K562 (cell line): ENCODE measurements at regions not wholly inside any gene's neighbourhood (a gene's known extent, or its start where the extent isn't known, plus 50 kb on each side); places are given as distances from the start of the nearest gene placed in this dataset.

Experiments
- BCOR ChIP-seq: fragments of 450-650 bp; IDR thresholded peaks from 2 replicates; pipeline ENCODE4 v1.6.1; 2016
- CXXC5 ChIP-seq: fragments of 250-450 bp; sonication (Bioruptor Pico); IDR thresholded peaks from 2 replicates; pipeline ENCODE4 v1.8.0; 2022; ENCODE audit warnings: inconsistent platforms, mild to moderate bottlenecking, moderate library complexity
- ELF1 ChIP-seq: fragments of 200-800 bp; sonication (Bioruptor generic); IDR thresholded peaks from 2 replicates; pipeline ENCODE4 v1.6.1; 2016; ENCODE audit warnings: missing genetic modification characterization, missing compliant biosample characterization
- ELK3 ChIP-seq: fragments of 450-650 bp; formaldehyde crosslinking; IDR thresholded peaks from 2 replicates; pipeline ENCODE4 v1.4.0; 2020; ENCODE audit warnings: mild to moderate bottlenecking
- HBP1 ChIP-seq: fragments of 450-650 bp; formaldehyde crosslinking; IDR thresholded peaks from 2 replicates; pipeline ENCODE4 v1.4.0; 2022; ENCODE audit warnings: missing genetic modification characterization
- HSF4 ChIP-seq: fragments of 250-450 bp; sonication (Bioruptor Pico); IDR thresholded peaks from 2 replicates; pipeline ENCODE4 v2.1.2; 2022; ENCODE audit warnings: mild to moderate bottlenecking, moderate library complexity, borderline replicate concordance
- JUN ChIP-seq, 2 experiments: sonication (generic) in 1 of 2; formaldehyde crosslinking in 1 of 2; IDR thresholded peaks; 2 replicates each; pipeline versions ENCODE4 v1.6.1 to v1.8.0; 2012 to 2022; ENCODE audit warnings: borderline replicate concordance in 2 of 2, mild to moderate bottlenecking in 2 of 2, improper control_type of control experiment in 1 of 2, low read depth in 1 of 2, low read length in 1 of 2, missing genetic modification reagents in 1 of 2
- KAT2B ChIP-seq: IDR thresholded peaks from one replicate; pipeline ENCODE4 v1.6.1; 2012; ENCODE audit warnings: low read depth, mild to moderate bottlenecking, control low read depth, inconsistent platforms, low read length, moderate library complexity
- KAT7 ChIP-seq: sonication (generic); formaldehyde crosslinking; IDR thresholded peaks from 2 replicates; pipeline ENCODE4 v1.8.0; 2022; ENCODE audit warnings: missing genetic modification reagents, mild to moderate bottlenecking, borderline replicate concordance
- MCM5 ChIP-seq: fragments of 450-650 bp; IDR thresholded peaks from 2 replicates; pipeline ENCODE4 v1.6.1; 2016; ENCODE audit warnings: low read depth
- NFATC3 ChIP-seq: fragments of 450-650 bp; IDR thresholded peaks from 2 replicates; pipeline ENCODE4 v1.6.1; 2017; ENCODE audit warnings: mild to moderate bottlenecking
- NRF1 ChIP-seq, 2 experiments: fragments of 450-650 bp; IDR thresholded peaks in 1 of 2; conservative IDR thresholded peaks in 1 of 2; 2 replicates each; pipeline ENCODE4 v1.6.1; 2014; ENCODE audit warnings: mild to moderate bottlenecking in 2 of 2
- PRDM10 ChIP-seq: fragments of 450-650 bp; IDR thresholded peaks from 2 replicates; pipeline ENCODE4 v1.6.1; 2018; ENCODE audit not compliant: partially characterized antibody
- RAD21 ChIP-seq, 2 experiments: fragments of 250-450 bp in 1 of 2; fragments of 450-650 bp in 1 of 2; sonication (Bioruptor Pico) in 1 of 2; formaldehyde crosslinking in 1 of 2; IDR thresholded peaks in 1 of 2; conservative IDR thresholded peaks in 1 of 2; 2 replicates each; pipeline versions ENCODE4 v1.4.0 to v1.8.0; 2020 to 2022; ENCODE audit warnings: mild to moderate bottlenecking in 2 of 2, moderate library complexity in 1 of 2
- RCOR1 ChIP-seq, 2 experiments: IDR thresholded peaks; 2 replicates each; pipeline ENCODE4 v1.6.1; 2012; ENCODE audit warnings: low read depth in 2 of 2, low read length in 2 of 2, borderline replicate concordance in 1 of 2, improper control_type of control experiment in 1 of 2
- TBL1XR1 ChIP-seq, 2 experiments: IDR thresholded peaks; 2 replicates each; pipeline ENCODE4 v1.6.1; 2012; ENCODE audit warnings: improper control_type of control experiment in 2 of 2, low read length in 2 of 2, mild to moderate bottlenecking in 1 of 2
- TFAP4 ChIP-seq: sonication (generic); formaldehyde crosslinking; IDR thresholded peaks from 2 replicates; pipeline ENCODE4 v1.8.0; 2022; ENCODE audit warnings: missing genetic modification reagents, mild to moderate bottlenecking, moderate library complexity, borderline replicate concordance
- TSC22D4 ChIP-seq: fragments of 450-650 bp; IDR thresholded peaks from 2 replicates; pipeline ENCODE4 v1.6.1; 2016; ENCODE audit warnings: missing genetic modification characterization, missing biosample characterization, control low read depth
- XRCC5 ChIP-seq: fragments of 200-400 bp; formaldehyde crosslinking; IDR thresholded peaks from 2 replicates; pipeline ENCODE4 v1.6.1; 2017; ENCODE audit warnings: low read depth, mild to moderate bottlenecking, low read length
- ZKSCAN1 ChIP-seq: fragments of 150-350 bp; IDR thresholded peaks from 2 replicates; pipeline ENCODE4 v1.6.1; 2016; ENCODE audit warnings: low read depth, low read length

- TF ChIP-seq PRDM10: peak; percentile 96
- peak; percentile 21 to 29; a peak in 1 of 4 replicates for TF ChIP-seq RCOR1 (IDR thresholded peaks at IDR 0.05; ENCODE audit: borderline replicate concordance in 1 of 2, low read depth in 2 of 2, low read length in 2 of 2)
- TF ChIP-seq JUN (IDR thresholded peaks at IDR 0.05; ENCODE audit: borderline replicate concordance, low read depth, low read length): peak; percentile 5; the same call in 1 of the 2 replicates
- no peak for TF ChIP-seq JUN (CRISPR knock-in tag; IDR thresholded peaks at IDR 0.05; ENCODE audit: borderline replicate concordance)
- TF ChIP-seq HBP1 (CRISPR knock-in tag): no peak
- peak; percentile 51 for TF ChIP-seq CXXC5 (CRISPR knock-in tag)
- TF ChIP-seq ELK3 (CRISPR knock-in tag): no peak
- no peak for TF ChIP-seq HSF4 (CRISPR knock-in tag)
- TF ChIP-seq NRF1 (conservative IDR thresholded peaks at IDR 0.05 in 1 of 2, IDR thresholded peaks at IDR 0.05 in 1 of 2): peak in 1 of 2 experiments; percentile 46
- TF ChIP-seq KAT7: 0 out of 2 replicates have a peak, but pooled peaks have one; percentile 22
- TF ChIP-seq RAD21 (CRISPR knock-in tag; conservative IDR thresholded peaks at IDR 0.05 in 1 of 2, IDR thresholded peaks at IDR 0.05 in 1 of 2): peak in 1 of 2 experiments; percentile 4; a peak in 1 of 4 replicates
- TF ChIP-seq TSC22D4 (tag): no peak
- TF ChIP-seq TFAP4: peak; percentile 65
- no peak for TF ChIP-seq TBL1XR1 (IDR thresholded peaks at IDR 0.05; ENCODE audit: low read length in 2 of 2)
- no peak for TF ChIP-seq BCOR
- no peak; the same call in 1 of the 2 replicates for TF ChIP-seq XRCC5
- no peak for TF ChIP-seq MCM5
- TF ChIP-seq ZKSCAN1: 0 out of 2 replicates have a peak, but pooled peaks have one; percentile 8
- no peak for TF ChIP-seq KAT2B
- TF ChIP-seq NFATC3: no peak
- peak; percentile 67 for TF ChIP-seq ELF1
These were observed 81.6 kb upstream of the MED13L start (continued) for GRCh38 chr12:116358893-116359761.
